Left lung (tissue), 4 donors: ENCODE measurements at regions not wholly inside any gene's neighbourhood (a gene's known extent, or its start where the extent isn't known, plus 50 kb on each side); places are given as distances from the start of the nearest gene placed in this dataset.

Experiments
- ATAC-seq: fragments of 200-7000 bp; cut with Tn5 transposase; one replicate; pipeline ENCODE4 v1.9.1; 2020; ENCODE audit warnings: moderate library complexity
- DNase-seq, 4 donors: peaks; one replicate each; pipeline ENCODE4 v3.0.0-alpha.2; 2013 to 2020
- H3K27ac ChIP-seq, 2 donors: fragments of 200-600 bp; sonication (generic) in 1 of 2; one replicate each; pipeline versions ENCODE4 v1.5.0 to v1.8.0; 2020 to 2021
- H3K27me3 ChIP-seq, 2 donors: fragments of 200-600 bp; sonication (generic) in 1 of 2; one replicate each; pipeline versions ENCODE4 v1.5.0 to v1.8.0; 2020 to 2021
- H3K36me3 ChIP-seq, 2 donors: fragments of 200-600 bp; sonication (generic) in 1 of 2; one replicate each; pipeline versions ENCODE4 v1.5.0 to v1.8.0; 2020 to 2021
- H3K4me1 ChIP-seq, 2 donors: fragments of 200-600 bp; one replicate each; pipeline ENCODE4 v1.8.0; 2021
- H3K4me3 ChIP-seq, 2 donors: fragments of 200-600 bp; sonication (generic) in 1 of 2; one replicate each; pipeline versions ENCODE4 v1.5.0 to v1.8.0; 2020 to 2021; ENCODE audit warnings: mild to moderate bottlenecking in 1 of 2
- H3K9me3 ChIP-seq, 2 donors: fragments of 200-600 bp; sonication (generic) in 1 of 2; one replicate each; pipeline versions ENCODE4 v1.5.0 to v1.8.0; 2020 to 2021
- CTCF ChIP-seq, 2 donors: fragments of 200-600 bp; sonication (generic) in 1 of 2; IDR thresholded peaks; one replicate each; pipeline versions ENCODE4 v1.5.0 to v1.8.0; 2021; ENCODE audit warnings: antibody characterized with exemption in 2 of 2
- intact Hi-C, 2 donors: fragments of 100-400 bp; cut with DNase I; formaldehyde crosslinking; loops; one replicate each; pipeline versions ENCODE4 v1.11.2 to v1.14.2; 2022
- donor health status: DM: no; HTN: yes; CAD: no.
- donor health status: DM: no; HTN: no; CAD: no.

DNA sequence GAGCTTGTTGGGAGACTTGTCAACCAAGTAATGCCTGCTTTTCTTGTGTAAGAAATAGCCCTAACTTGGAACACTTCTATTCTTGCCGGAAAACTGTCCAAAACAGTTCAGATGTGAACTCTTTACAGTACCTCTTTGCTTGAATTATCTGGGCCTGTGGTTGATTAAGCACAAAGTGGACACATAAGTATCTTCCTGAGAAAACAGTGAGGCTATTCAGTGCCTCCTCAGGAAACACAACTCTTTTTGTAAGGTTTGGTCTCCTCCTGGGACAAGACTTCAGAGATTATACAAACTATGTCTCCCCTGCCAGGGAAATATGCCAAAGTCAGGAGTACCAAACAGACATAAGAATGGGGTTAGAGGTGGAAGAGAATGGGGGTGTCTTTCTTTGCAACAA lies 127.7 kb downstream of the LACC1 start:
- ATAC-seq (no peak), DNase-seq (no peak)
- intact Hi-C loops: no loop called here

DNA sequence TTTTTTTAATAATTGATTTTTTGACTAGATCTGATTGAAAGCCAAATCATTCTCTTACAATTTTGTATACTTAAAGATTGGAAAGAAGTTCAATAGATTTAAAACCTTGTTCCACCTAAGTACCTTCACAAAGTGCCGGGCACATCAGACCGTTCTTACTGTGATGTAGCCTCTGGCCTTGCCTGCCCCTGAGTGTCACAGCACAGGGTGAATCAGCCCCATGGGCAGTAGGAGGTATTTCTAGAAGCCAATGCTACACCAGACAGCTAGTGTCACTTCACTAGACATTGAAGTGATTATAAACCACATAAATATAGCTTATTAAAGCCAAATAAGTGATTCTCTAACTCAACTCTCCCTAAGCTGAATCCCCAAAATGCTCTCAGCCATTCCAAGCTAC lies 131.3 kb downstream of the LACC1 start:
- no peak for DNase-seq
- no peak overlapping the region for H3K4me3 ChIP-seq
- intact Hi-C loops: no loop called here
- peaks cover 0 to 5% of the 10 kb centered on the region in 2 donors for H3K9me3 ChIP-seq
- H3K27me3 ChIP-seq: no peaks in the 10 kb centered on the region
- TF ChIP-seq CTCF (IDR thresholded peaks at IDR 0.05): no peak
- no peak for ATAC-seq
- H3K4me1 ChIP-seq: no peaks in the 10 kb centered on the region
- H3K36me3 ChIP-seq: no peaks in the 10 kb centered on the region
- H3K27ac ChIP-seq: no peak overlapping the region

More for the DNA sequence above, 127.7 kb downstream of the LACC1 start:
- H3K9me3 ChIP-seq: peaks cover 0 to 5% of the 10 kb centered on the region in 2 donors
- no peaks in the 10 kb centered on the region for H3K36me3 ChIP-seq
- TF ChIP-seq CTCF (IDR thresholded peaks at IDR 0.05): no peak
- H3K27ac ChIP-seq: no peak overlapping the region
- H3K4me1 ChIP-seq: no peaks in the 10 kb centered on the region
- H3K27me3 ChIP-seq: no peaks in the 10 kb centered on the region
- H3K4me3 ChIP-seq: no peak overlapping the region

DNA sequence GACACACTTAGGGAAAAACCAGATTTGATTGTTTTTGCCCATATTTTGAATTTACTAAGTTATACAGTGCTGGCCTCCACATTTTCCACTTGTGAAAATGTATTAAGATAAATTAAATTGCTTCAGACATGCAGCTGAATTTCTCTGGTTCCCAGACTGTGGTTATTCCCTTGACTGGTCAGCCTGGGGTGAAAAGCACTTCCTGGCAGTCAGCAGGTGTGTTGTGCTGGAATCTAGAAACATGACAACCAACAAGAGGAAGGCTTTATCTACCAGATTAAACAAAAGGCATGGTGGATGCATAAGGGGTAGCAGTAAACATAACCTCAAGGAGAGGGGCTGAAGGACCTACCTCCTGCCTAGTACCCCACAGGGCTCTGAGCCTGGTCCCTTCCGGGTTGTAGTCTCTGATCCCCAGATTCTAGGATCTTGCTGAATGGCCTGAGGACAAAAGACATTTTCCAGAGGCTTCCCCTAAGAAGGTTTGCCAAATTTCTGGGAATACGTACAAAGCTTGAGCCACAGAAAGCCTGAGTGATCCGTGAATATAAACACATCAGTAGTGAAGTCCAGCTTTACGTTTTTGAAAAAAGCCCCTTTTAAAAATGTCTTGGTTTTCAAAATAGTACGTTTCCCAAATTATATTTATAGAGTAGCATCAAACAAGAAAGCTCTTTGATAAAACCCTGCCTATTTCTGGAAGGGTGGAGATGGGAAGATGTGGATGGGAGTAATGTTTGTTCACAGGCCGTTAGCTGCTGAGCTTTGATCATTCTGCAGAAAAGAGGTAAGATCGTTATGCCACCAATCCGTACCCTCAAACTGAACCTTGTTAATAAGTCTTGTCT lies 133.4 kb downstream of the LACC1 start:
- no peaks in the 10 kb centered on the region for H3K9me3 ChIP-seq
- no peaks in the 10 kb centered on the region for H3K36me3 ChIP-seq
- intact Hi-C loops: no loop called here
- H3K27me3 ChIP-seq: no peaks in the 10 kb centered on the region
- H3K4me1 ChIP-seq: no peaks in the 10 kb centered on the region
- peak overlapping the region in 1 of 2 donors; percentile 57 for H3K27ac ChIP-seq
- H3K4me3 ChIP-seq: no peak overlapping the region
- ATAC-seq (no peak), DNase-seq (no peak)
- no peak for TF ChIP-seq CTCF (IDR thresholded peaks at IDR 0.05)

DNA sequence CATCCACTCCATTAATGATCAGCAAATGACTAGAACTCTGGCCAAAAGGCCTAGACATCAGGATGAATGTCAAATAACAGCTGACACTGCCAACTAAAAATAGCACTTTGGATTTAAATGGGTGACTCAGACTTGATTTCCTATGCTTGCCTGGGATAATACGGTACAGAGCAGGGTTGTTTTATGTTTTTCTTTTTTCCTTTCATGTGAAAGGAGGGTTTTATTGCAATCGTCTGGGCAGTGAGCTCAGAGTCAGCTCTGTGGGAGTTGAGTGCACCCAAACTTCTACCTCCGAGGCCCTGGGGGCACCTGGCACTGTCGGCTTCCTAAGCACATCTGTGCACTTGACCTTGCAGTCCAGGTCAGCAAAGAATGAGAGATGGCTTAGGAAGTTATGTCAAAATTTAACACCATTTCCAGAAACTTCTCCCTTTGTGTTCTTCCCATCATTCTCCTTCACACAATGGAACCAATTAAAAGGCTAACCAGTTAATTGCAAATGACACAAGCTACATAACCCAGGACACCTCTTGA lies 134.1 kb downstream of the LACC1 start:
- Histone ChIP-seq H3K4me1 (no peaks in the 10 kb centered on the region), H3K27me3 (no peaks in the 10 kb centered on the region), H3K27ac (peak overlapping the region in 1 of 2 donors; percentile 57), H3K4me3 (no peak overlapping the region), H3K9me3 (no peaks in the 10 kb centered on the region), H3K36me3 (no peaks in the 10 kb centered on the region)
- no peak for TF ChIP-seq CTCF (IDR thresholded peaks at IDR 0.05)
- DNase-seq (no peak), ATAC-seq (peak; percentile 50)
- intact Hi-C loops: no loop called here

- intact Hi-C loops: no loop called here
- peak overlapping the region in 1 of 2 donors; percentile 57 for H3K27ac ChIP-seq
- H3K4me3 ChIP-seq: no peak overlapping the region
- no peaks in the 10 kb centered on the region for H3K36me3 ChIP-seq
- no peak for DNase-seq
- no peaks in the 10 kb centered on the region for H3K9me3 ChIP-seq
- H3K27me3 ChIP-seq: no peaks in the 10 kb centered on the region
- H3K4me1 ChIP-seq: no peaks in the 10 kb centered on the region
- no peak for TF ChIP-seq CTCF (IDR thresholded peaks at IDR 0.05)
- ATAC-seq: no peak
Observed at GRCh38 chr13:44014501-44014900, 134.8 kb downstream of the LACC1 start.
